VCaP (cell line): ENCODE measurements at regions not wholly inside any gene's neighbourhood (a gene's known extent, or its start where the extent isn't known, plus 50 kb on each side); places are given as distances from the start of the nearest gene placed in this dataset.

Experiments used
- H3K27ac ChIP-seq: fragments of 450-650 bp; 2 replicates; pipeline ENCODE4 v1.5.1; 2017
- CTCF ChIP-seq: fragments of 450-650 bp; conservative IDR thresholded peaks from 2 replicates; pipeline ENCODE4 v1.5.1; 2017; ENCODE audit warnings: mild to moderate bottlenecking, moderate library complexity

- no peak for TF ChIP-seq CTCF
- H3K27ac ChIP-seq: no peak overlapping the region
Observed at GRCh38 chr19:28511655-28512054, 701.3 kb downstream of the UQCRFS1 start.

GRCh38 chr19:28509079-28509895, 703.7 kb downstream of the UQCRFS1 start:
- no peak overlapping the region for H3K27ac ChIP-seq
- TF ChIP-seq CTCF: no peak

GRCh38 chr19:28508666-28509065, 704.3 kb downstream of the UQCRFS1 start:
- no peak for TF ChIP-seq CTCF
- H3K27ac ChIP-seq: no peak overlapping the region

GRCh38 chr19:28505933-28506332, 707.0 kb downstream of the UQCRFS1 start:
- TF ChIP-seq CTCF: no peak

GRCh38 chr19:28505134-28505533, 707.8 kb downstream of the UQCRFS1 start:
- H3K27ac ChIP-seq: no peak overlapping the region
- no peak for TF ChIP-seq CTCF

More at GRCh38 chr19:28505933-28506332, 707.0 kb downstream of the UQCRFS1 start:
- H3K27ac ChIP-seq: no peak overlapping the region

- no peak overlapping the region for H3K27ac ChIP-seq
- no peak for TF ChIP-seq CTCF
Observed at GRCh38 chr19:28504727-28505126, 708.2 kb downstream of the UQCRFS1 start.

GRCh38 chr19:28504139-28504538, 708.8 kb downstream of the UQCRFS1 start:
- H3K27ac ChIP-seq: no peak overlapping the region
- TF ChIP-seq CTCF: no peak
